Natural killer cell treated with Interleukin-12 subunit alpha and Interleukin-12 subunit beta and Interleukin-15 and Interleukin-18, amount 100 ng/mL, for 72 hours (primary cell): ENCODE measurements at regions not wholly inside any gene's neighbourhood (a gene's known extent, or its start where the extent isn't known, plus 50 kb on each side); places are given as distances from the start of the nearest gene placed in this dataset.

Experiments
- ATAC-seq, 2 donors: fragments of 150-1000 bp; cut with Tn5 transposase in 1 of 2; sonication (Bioruptor Pico), chemical (Tn5 transposase) in 1 of 2; 2 replicates each; pipeline ENCODE4 v1.10.0; 2021
- DNase-seq: peaks from one replicate; pipeline ENCODE4 v3.0.0; 2022; ENCODE audit warnings: low spot score
- H3K27ac Mint-ChIP-seq, 2 donors: 1 replicate in 1 of 2; 2 replicates in 1 of 2; pipeline ENCODE4 v1.8.0; 2022; ENCODE audit warnings: mixed read lengths in 2 of 2, mild to moderate bottlenecking in 1 of 2, moderate library complexity in 1 of 2
- H3K27me3 Mint-ChIP-seq, 2 donors: 1 replicate in 1 of 2; 2 replicates in 1 of 2; pipeline ENCODE4 v1.8.0; 2022; ENCODE audit warnings: mixed read lengths in 2 of 2
- H3K36me3 Mint-ChIP-seq: one replicate; pipeline ENCODE4 v1.8.0; 2022; ENCODE audit warnings: mixed read lengths
- H3K4me1 Mint-ChIP-seq, 2 donors: 1 replicate in 1 of 2; 2 replicates in 1 of 2; pipeline ENCODE4 v1.8.0; 2022; ENCODE audit warnings: low read depth in 2 of 2, mixed read lengths in 2 of 2, mild to moderate bottlenecking in 1 of 2
- H3K4me3 Mint-ChIP-seq: one replicate; pipeline ENCODE4 v1.8.0; 2022; ENCODE audit warnings: mixed read lengths
- H3K9me3 Mint-ChIP-seq: 2 replicates; pipeline ENCODE4 v1.8.0; 2022; ENCODE audit warnings: mixed read lengths

GRCh38 chr22:47602732-47603131 is 840.3 kb downstream of the TBC1D22A start:
- DNase-seq: no peak
- Mint-ChIP-seq H3K27ac (no peak overlapping the region), H3K4me3 (no peak overlapping the region), H3K9me3 (no peaks in the 10 kb centered on the region), H3K27me3 (peaks cover 12 to 20% of the 10 kb centered on the region in 2 donors), H3K36me3 (no peaks in the 10 kb centered on the region), H3K4me1 (no peaks in the 10 kb centered on the region)
- ATAC-seq: no peak

- H3K36me3 Mint-ChIP-seq: no peaks in the 10 kb centered on the region
- no peak for ATAC-seq
- H3K27me3 Mint-ChIP-seq: peaks cover 12 to 20% of the 10 kb centered on the region in 2 donors
- peak; percentile 12 for DNase-seq
- no peaks in the 10 kb centered on the region for H3K4me1 Mint-ChIP-seq
- no peak overlapping the region for H3K4me3 Mint-ChIP-seq
- no peaks in the 10 kb centered on the region for H3K9me3 Mint-ChIP-seq
- no peak overlapping the region for H3K27ac Mint-ChIP-seq
Observed at GRCh38 chr22:47601666-47602065, 839.2 kb downstream of the TBC1D22A start.

- Mint-ChIP-seq H3K9me3 (no peaks in the 10 kb centered on the region), H3K27ac (no peak overlapping the region), H3K4me1 (no peaks in the 10 kb centered on the region), H3K36me3 (no peaks in the 10 kb centered on the region), H3K27me3 (peaks cover 12 to 20% of the 10 kb centered on the region in 2 donors), H3K4me3 (no peak overlapping the region)
- ATAC-seq (peak in 1 of 2 donors; percentile 11), DNase-seq (no peak)
Observed at GRCh38 chr22:47600791-47601625, 838.6 kb downstream of the TBC1D22A start.

GRCh38 chr22:47600281-47600680 is 837.8 kb downstream of the TBC1D22A start:
- DNase-seq (no peak), ATAC-seq (no peak)
- no peaks in the 10 kb centered on the region for H3K4me1 Mint-ChIP-seq
- no peak overlapping the region for H3K27ac Mint-ChIP-seq
- H3K36me3 Mint-ChIP-seq: no peaks in the 10 kb centered on the region
- H3K9me3 Mint-ChIP-seq: no peaks in the 10 kb centered on the region
- peaks cover 12 to 20% of the 10 kb centered on the region in 2 donors for H3K27me3 Mint-ChIP-seq
- H3K4me3 Mint-ChIP-seq: no peak overlapping the region

- H3K36me3 Mint-ChIP-seq: no peaks in the 10 kb centered on the region
- no peaks in the 10 kb centered on the region for H3K4me1 Mint-ChIP-seq
- H3K27me3 Mint-ChIP-seq: peaks cover 12 to 20% of the 10 kb centered on the region in 2 donors
- DNase-seq (no peak), ATAC-seq (no peak)
- H3K9me3 Mint-ChIP-seq: no peaks in the 10 kb centered on the region
- H3K27ac Mint-ChIP-seq: no peak overlapping the region
- H3K4me3 Mint-ChIP-seq: no peak overlapping the region
Observed at GRCh38 chr22:47599753-47600152, 837.3 kb downstream of the TBC1D22A start.

- no peak for DNase-seq
- no peaks in the 10 kb centered on the region for H3K36me3 Mint-ChIP-seq
- no peak overlapping the region for H3K27ac Mint-ChIP-seq
- ATAC-seq: no peak
- no peak overlapping the region for H3K4me3 Mint-ChIP-seq
- no peaks in the 10 kb centered on the region for H3K9me3 Mint-ChIP-seq
- H3K4me1 Mint-ChIP-seq: no peaks in the 10 kb centered on the region
- peaks cover 12 to 14% of the 10 kb centered on the region in 2 donors for H3K27me3 Mint-ChIP-seq
Observed at GRCh38 chr22:47598864-47599263, 836.4 kb downstream of the TBC1D22A start.

GRCh38 chr22:47597041-47597440 is 834.6 kb downstream of the TBC1D22A start:
- no peak overlapping the region for H3K4me3 Mint-ChIP-seq
- no peak for DNase-seq
- H3K27ac Mint-ChIP-seq: no peak overlapping the region
- no peak for ATAC-seq
- H3K4me1 Mint-ChIP-seq: no peaks in the 10 kb centered on the region
- no peaks in the 10 kb centered on the region for H3K36me3 Mint-ChIP-seq
- no peaks in the 10 kb centered on the region for H3K9me3 Mint-ChIP-seq
- peaks cover 11% of the 10 kb centered on the region in 2 donors for H3K27me3 Mint-ChIP-seq

GRCh38 chr22:47596176-47596690 is 833.8 kb downstream of the TBC1D22A start:
- ATAC-seq (no peak), DNase-seq (no peak)
- H3K4me1 Mint-ChIP-seq: no peaks in the 10 kb centered on the region
- H3K36me3 Mint-ChIP-seq: no peaks in the 10 kb centered on the region
- H3K27ac Mint-ChIP-seq: no peak overlapping the region
- peaks cover 3% of the 10 kb centered on the region in 2 donors for H3K27me3 Mint-ChIP-seq
- H3K4me3 Mint-ChIP-seq: no peak overlapping the region
- H3K9me3 Mint-ChIP-seq: no peaks in the 10 kb centered on the region

GRCh38 chr22:47594836-47595521 is 832.5 kb downstream of the TBC1D22A start:
- H3K36me3 Mint-ChIP-seq: no peaks in the 10 kb centered on the region
- H3K27me3 Mint-ChIP-seq: no peaks in the 10 kb centered on the region
- DNase-seq (peak; percentile 53), ATAC-seq (no peak)
- no peaks in the 10 kb centered on the region for H3K4me1 Mint-ChIP-seq
- no peaks in the 10 kb centered on the region for H3K9me3 Mint-ChIP-seq
- no peak overlapping the region for H3K4me3 Mint-ChIP-seq
- H3K27ac Mint-ChIP-seq: no peak overlapping the region

- Mint-ChIP-seq H3K27ac (no peak overlapping the region), H3K4me3 (no peak overlapping the region), H3K27me3 (peaks cover under 1 to 2% of the 10 kb centered on the region in 2 donors), H3K4me1 (no peaks in the 10 kb centered on the region), H3K36me3 (no peaks in the 10 kb centered on the region), H3K9me3 (no peaks in the 10 kb centered on the region)
- peak in 1 of 2 donors; percentile 43 for ATAC-seq
- DNase-seq: peak; percentile 32
Observed at GRCh38 chr22:47593911-47594311, 831.5 kb downstream of the TBC1D22A start.

- DNase-seq (peak; percentile 32), ATAC-seq (no peak)
- H3K9me3 Mint-ChIP-seq: no peaks in the 10 kb centered on the region
- no peak overlapping the region for H3K4me3 Mint-ChIP-seq
- H3K36me3 Mint-ChIP-seq: no peaks in the 10 kb centered on the region
- no peaks in the 10 kb centered on the region for H3K4me1 Mint-ChIP-seq
- H3K27me3 Mint-ChIP-seq: peaks cover 2 to 7% of the 10 kb centered on the region in 2 donors
- no peak overlapping the region for H3K27ac Mint-ChIP-seq
Observed at GRCh38 chr22:47593291-47593690, 830.8 kb downstream of the TBC1D22A start.

- DNase-seq: peak; percentile 28
- no peaks in the 10 kb centered on the region for H3K36me3 Mint-ChIP-seq
- no peak overlapping the region for H3K27ac Mint-ChIP-seq
- peaks cover 2 to 8% of the 10 kb centered on the region in 2 donors for H3K27me3 Mint-ChIP-seq
- no peaks in the 10 kb centered on the region for H3K4me1 Mint-ChIP-seq
- ATAC-seq: no peak
- H3K4me3 Mint-ChIP-seq: no peak overlapping the region
- no peaks in the 10 kb centered on the region for H3K9me3 Mint-ChIP-seq
Observed at GRCh38 chr22:47592791-47593190, 830.3 kb downstream of the TBC1D22A start.

- Mint-ChIP-seq H3K4me1 (no peaks in the 10 kb centered on the region), H3K27ac (no peak overlapping the region), H3K9me3 (no peaks in the 10 kb centered on the region), H3K36me3 (no peaks in the 10 kb centered on the region), H3K4me3 (no peak overlapping the region), H3K27me3 (peaks cover 2 to 8% of the 10 kb centered on the region in 2 donors)
- ATAC-seq (no peak), DNase-seq (peak; percentile 5)
Observed at GRCh38 chr22:47591709-47592108, 829.3 kb downstream of the TBC1D22A start.

- H3K4me3 Mint-ChIP-seq: no peak overlapping the region
- H3K36me3 Mint-ChIP-seq: no peaks in the 10 kb centered on the region
- peaks cover 2 to 8% of the 10 kb centered on the region in 2 donors for H3K27me3 Mint-ChIP-seq
- H3K9me3 Mint-ChIP-seq: no peaks in the 10 kb centered on the region
- DNase-seq (peak; percentile 48), ATAC-seq (no peak)
- no peaks in the 10 kb centered on the region for H3K4me1 Mint-ChIP-seq
- H3K27ac Mint-ChIP-seq: no peak overlapping the region
Observed at GRCh38 chr22:47591016-47591415, 828.6 kb downstream of the TBC1D22A start.
